NB4 (cell line): ENCODE measurements at regions not wholly inside any gene's neighbourhood (a gene's known extent, or its start where the extent isn't known, plus 50 kb on each side); places are given as distances from the start of the nearest gene placed in this dataset.

ENCODE experiments used
- CTCF ChIP-seq: IDR thresholded peaks from one replicate; pipeline ENCODE4 v1.5.1; 2012; ENCODE audit warnings: low read depth, low read length
- MYC ChIP-seq: IDR thresholded peaks from 2 replicates; pipeline ENCODE4 v1.6.1; 2011; ENCODE audit warnings: low read depth, low read length
- POLR2A ChIP-seq: IDR thresholded peaks from 2 replicates; pipeline ENCODE4 v1.6.1; 2011; ENCODE audit warnings: mild to moderate bottlenecking; ENCODE audit not compliant: insufficient read length; ENCODE audit errors: extremely low read depth
- TF ChIP-seq, protein P1 (sequence below): IDR thresholded peaks from 2 replicates; pipeline ENCODE4 v1.6.1; 2011; ENCODE audit warnings: low read depth, low read length

DNA sequence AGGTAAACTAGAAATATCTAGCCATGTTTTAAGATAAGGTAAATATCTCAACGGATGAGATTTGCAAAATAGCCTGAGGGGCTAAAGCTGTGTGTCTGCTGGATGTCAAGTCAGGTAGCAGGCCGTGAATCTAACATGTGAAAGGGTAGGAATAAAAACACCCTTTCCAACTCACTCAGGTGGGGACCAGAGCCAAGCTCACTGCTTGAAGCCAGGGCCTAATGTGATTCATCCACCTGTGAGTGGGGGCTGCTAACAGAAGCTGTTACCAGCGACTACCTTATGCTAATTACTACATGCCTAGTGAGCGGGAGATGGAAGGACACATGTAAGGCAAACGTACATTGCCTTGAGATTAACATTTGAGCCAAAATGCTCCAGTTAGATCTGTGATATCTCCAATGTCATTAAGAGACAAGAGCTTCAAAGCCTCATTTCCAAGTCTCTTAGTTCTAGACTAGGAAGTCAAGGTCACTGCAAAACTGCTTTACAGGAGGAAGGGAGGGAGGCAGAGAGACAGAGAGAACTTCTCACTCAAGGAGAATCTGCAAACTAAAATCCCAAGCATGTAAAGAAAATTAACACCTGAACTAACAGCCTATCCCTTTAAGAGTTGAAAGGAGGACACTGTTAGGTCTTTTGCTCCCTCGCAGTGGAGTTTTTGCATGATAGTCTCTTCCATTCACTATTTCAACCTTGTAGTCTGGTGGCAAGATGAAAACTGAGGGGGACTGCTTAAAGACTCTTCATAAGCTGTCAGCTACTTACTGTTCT, 141.6 kb upstream of the RPS23 start:
- TF ChIP-seq CTCF (no peak), POLR2A (no peak), MYC (no peak)
- TF ChIP-seq, protein P1, sequence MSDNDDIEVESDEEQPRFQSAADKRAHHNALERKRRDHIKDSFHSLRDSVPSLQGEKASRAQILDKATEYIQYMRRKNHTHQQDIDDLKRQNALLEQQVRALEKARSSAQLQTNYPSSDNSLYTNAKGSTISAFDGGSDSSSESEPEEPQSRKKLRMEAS: no peak
